Uterus (tissue), 2 donors: ENCODE measurements at regions not wholly inside any gene's neighbourhood (a gene's known extent, or its start where the extent isn't known, plus 50 kb on each side); places are given as distances from the start of the nearest gene placed in this dataset.

ENCODE experiments used
- POLR2A ChIP-seq, 2 donors: fragments of 450-650 bp; IDR thresholded peaks; one replicate each; pipeline ENCODE4 v1.6.1; 2016; ENCODE audit warnings: antibody characterized with exemption in 2 of 2, mild to moderate bottlenecking in 1 of 2, moderate library complexity in 1 of 2
- TF ChIP-seq, protein P1 (sequence below), 4 experiments: fragments of 200-600 bp in 2 of 4; fragments of 450-650 bp in 2 of 4; sonication (generic) in 2 of 4; IDR thresholded peaks; one replicate each; pipeline ENCODE4 v1.5.1; 2016 to 2019; ENCODE audit warnings: antibody characterized with exemption in 4 of 4, mild to moderate bottlenecking in 2 of 4, moderate library complexity in 1 of 4

DNA sequence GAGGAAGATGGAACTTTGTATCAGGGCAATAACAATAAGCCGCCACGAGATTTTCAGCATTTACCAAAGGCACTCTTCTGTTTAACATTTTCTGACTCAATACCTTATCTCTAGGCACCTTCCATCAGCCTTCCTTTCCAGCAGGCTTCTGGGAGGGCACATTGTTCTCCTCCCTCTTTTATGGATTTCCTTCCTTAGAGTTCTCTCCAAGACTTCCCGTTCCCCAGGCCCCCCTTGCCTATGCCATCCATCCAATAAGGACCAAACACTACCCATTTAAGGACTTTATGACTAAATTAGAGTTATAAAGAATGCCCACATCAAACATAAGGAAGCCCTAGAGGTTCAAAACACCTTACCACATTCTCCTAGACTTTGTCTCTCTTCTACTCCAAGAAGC lies 71.0 kb upstream of the ACP3 start:
- TF ChIP-seq, protein P1, sequence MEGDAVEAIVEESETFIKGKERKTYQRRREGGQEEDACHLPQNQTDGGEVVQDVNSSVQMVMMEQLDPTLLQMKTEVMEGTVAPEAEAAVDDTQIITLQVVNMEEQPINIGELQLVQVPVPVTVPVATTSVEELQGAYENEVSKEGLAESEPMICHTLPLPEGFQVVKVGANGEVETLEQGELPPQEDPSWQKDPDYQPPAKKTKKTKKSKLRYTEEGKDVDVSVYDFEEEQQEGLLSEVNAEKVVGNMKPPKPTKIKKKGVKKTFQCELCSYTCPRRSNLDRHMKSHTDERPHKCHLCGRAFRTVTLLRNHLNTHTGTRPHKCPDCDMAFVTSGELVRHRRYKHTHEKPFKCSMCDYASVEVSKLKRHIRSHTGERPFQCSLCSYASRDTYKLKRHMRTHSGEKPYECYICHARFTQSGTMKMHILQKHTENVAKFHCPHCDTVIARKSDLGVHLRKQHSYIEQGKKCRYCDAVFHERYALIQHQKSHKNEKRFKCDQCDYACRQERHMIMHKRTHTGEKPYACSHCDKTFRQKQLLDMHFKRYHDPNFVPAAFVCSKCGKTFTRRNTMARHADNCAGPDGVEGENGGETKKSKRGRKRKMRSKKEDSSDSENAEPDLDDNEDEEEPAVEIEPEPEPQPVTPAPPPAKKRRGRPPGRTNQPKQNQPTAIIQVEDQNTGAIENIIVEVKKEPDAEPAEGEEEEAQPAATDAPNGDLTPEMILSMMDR (IDR thresholded peaks at IDR 0.05) = no peak
- TF ChIP-seq POLR2A (IDR thresholded peaks at IDR 0.05) = no peak
